ENCODE measurements at regions not wholly inside any gene's neighbourhood (a gene's known extent, or its start where the extent isn't known, plus 50 kb on each side); places are given as distances from the start of the nearest gene placed in this dataset.
A peak's percentile ranks its signal among the peaks of the same experiment; 100 is the strongest.

DNA sequence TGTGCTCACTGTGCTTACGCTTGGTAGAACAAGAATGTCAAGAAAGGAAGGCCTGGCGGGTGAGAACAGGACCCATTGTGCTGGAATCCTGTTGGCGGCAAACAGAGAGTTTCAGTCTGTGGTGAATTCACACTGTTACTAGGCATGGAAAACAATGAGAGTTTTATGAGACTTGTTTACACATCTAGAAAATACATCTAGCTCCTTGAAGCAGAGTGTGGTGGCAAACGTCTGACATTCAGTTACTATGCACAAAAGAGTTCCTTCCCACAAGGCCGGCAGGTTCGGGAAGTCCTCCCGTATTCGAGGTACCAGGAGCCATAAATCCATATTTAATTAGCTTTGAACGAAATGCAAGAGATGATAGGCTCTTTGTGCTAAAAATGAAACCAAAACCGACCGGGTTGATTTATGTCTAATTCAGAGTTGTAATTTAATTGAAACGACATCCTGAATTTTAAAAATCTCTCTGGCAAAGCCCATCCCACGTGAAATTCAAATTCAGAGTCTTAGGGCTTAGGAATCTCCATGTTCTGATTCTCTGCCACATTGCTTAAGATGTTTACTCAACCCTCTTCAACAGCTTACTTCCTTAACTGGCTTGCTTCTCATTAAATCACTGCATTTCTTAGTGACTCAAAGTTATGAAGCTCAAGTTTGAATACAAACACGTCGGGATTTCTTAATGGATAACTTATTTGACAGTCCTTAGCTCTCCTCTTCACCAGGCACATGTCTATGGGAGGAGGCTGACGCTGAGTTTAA, 299.9 kb upstream of the PITRM1 start:
- no peaks in the 10 kb centered on the region for H3K27me3 ChIP-seq
- peak overlapping the region; percentile 79 to 89 (median 86) for H3K27ac ChIP-seq
- H3K4me1 ChIP-seq, result peaks cover 16 to 46% (median 34%) of the 10 kb centered on the region in 4 donors
- TF ChIP-seq POLR2A (IDR thresholded peaks at IDR 0.05) (no peak), POLR2AphosphoS5 (IDR thresholded peaks at IDR 0.05) (peak; percentile 36 to 87 (median 61)), EP300 (IDR thresholded peaks at IDR 0.05; ENCODE audit: low read depth) (peak; percentile 51)
- TF ChIP-seq, protein P1, sequence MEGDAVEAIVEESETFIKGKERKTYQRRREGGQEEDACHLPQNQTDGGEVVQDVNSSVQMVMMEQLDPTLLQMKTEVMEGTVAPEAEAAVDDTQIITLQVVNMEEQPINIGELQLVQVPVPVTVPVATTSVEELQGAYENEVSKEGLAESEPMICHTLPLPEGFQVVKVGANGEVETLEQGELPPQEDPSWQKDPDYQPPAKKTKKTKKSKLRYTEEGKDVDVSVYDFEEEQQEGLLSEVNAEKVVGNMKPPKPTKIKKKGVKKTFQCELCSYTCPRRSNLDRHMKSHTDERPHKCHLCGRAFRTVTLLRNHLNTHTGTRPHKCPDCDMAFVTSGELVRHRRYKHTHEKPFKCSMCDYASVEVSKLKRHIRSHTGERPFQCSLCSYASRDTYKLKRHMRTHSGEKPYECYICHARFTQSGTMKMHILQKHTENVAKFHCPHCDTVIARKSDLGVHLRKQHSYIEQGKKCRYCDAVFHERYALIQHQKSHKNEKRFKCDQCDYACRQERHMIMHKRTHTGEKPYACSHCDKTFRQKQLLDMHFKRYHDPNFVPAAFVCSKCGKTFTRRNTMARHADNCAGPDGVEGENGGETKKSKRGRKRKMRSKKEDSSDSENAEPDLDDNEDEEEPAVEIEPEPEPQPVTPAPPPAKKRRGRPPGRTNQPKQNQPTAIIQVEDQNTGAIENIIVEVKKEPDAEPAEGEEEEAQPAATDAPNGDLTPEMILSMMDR (IDR thresholded peaks at IDR 0.05), result no peak
- 13% methylated on average over 10 to 16 of the region's 16 CpGs for WGBS, 2 donors (ENCODE audit: low coverage in 1 of 2)
- in situ Hi-C loops (cut with MboI; ENCODE audit: low pct_ligation_motif_present in 1 of 4, low pct_unique_long_range_greater_than_20kb in 1 of 4, low sequenced_read_pairs in 3 of 4) (loop anchor here in 1 of 4 donors (25.0 kb wide), 2 partner anchors 290 to 590 kb away; no protein-coding TSS in a partner anchor), intact Hi-C loops (cut with DNase I; ENCODE audit: low total_unique reads) (no loop called here)
- no peaks in the 10 kb centered on the region for H3K36me3 ChIP-seq
- DNase-seq, result peak; percentile 33
- H3K9me3 ChIP-seq, result no peaks in the 10 kb centered on the region
- H3K4me3 ChIP-seq, result peak overlapping the region in 3 of 4 donors; percentile 9 to 43 (median 15)

DNA sequence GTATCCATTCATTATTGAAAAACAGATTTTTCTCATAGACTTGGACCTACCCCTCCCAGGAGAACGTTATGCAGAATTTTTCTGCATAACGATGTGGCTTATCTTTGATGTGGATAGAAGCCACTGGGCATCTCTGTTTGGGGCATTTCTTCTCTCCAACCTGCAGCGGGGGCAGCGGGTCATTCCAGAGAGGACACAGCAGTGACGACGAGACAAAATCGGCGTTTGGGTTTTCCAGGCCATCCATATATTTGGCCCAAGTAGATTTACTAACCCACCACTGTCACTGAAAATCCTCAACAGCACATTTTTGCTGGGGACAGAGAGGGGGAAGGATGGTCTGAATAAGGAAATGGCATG, 299.3 kb upstream of the PITRM1 start:
- Histone ChIP-seq H3K4me1 (peaks cover 16 to 52% (median 39%) of the 10 kb centered on the region in 4 donors), H3K27me3 (no peaks in the 10 kb centered on the region), H3K4me3 (peak overlapping the region in 2 of 4 donors; percentile 15 to 43), H3K9me3 (no peaks in the 10 kb centered on the region), H3K36me3 (no peaks in the 10 kb centered on the region), H3K27ac (peak overlapping the region; percentile 79 to 89 (median 86))
- 40 to 89% methylated on average over 1 to 8 of the region's 8 CpGs for WGBS, 2 donors (ENCODE audit: low coverage in 1 of 2)
- in situ Hi-C loops (cut with MboI; ENCODE audit: low pct_ligation_motif_present in 1 of 4, low pct_unique_long_range_greater_than_20kb in 1 of 4, low sequenced_read_pairs in 3 of 4) (loop anchor here in 1 of 4 donors (25.0 kb wide), 2 partner anchors 290 to 590 kb away; no protein-coding TSS in a partner anchor), intact Hi-C loops (cut with DNase I; ENCODE audit: low total_unique reads) (no loop called here)
- TF ChIP-seq EP300 (IDR thresholded peaks at IDR 0.05; ENCODE audit: low read depth) (no peak), POLR2AphosphoS5 (IDR thresholded peaks at IDR 0.05) (no peak), POLR2A (IDR thresholded peaks at IDR 0.05) (no peak)
- TF ChIP-seq, protein P1 (IDR thresholded peaks at IDR 0.05), result no peak
- no peak for DNase-seq

DNA sequence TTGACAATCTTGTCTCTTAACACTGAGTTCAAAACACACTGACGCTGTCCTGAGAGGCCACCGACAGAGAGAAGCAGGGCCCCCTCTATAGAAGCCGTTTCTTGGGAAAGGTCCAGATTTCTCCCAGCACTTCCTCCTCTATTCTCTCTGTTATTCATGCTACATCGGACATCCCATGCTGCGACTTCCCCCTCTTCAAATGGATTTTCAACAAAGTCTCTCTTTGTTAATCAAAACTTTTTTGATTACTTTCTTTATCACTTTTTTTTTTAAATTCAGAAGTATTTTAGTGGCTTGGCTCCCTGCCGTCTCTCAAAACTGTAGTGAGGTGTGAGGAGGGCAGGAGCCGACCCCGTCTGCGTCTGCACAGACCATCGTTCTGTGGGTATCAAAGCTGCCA, 298.9 kb upstream of the PITRM1 start:
- in situ Hi-C loops (cut with MboI; ENCODE audit: low pct_ligation_motif_present in 1 of 4, low pct_unique_long_range_greater_than_20kb in 1 of 4, low sequenced_read_pairs in 3 of 4), result loop anchor here in 1 of 4 donors (25.0 kb wide), 2 partner anchors 291 to 591 kb away; no protein-coding TSS in a partner anchor

DNA sequence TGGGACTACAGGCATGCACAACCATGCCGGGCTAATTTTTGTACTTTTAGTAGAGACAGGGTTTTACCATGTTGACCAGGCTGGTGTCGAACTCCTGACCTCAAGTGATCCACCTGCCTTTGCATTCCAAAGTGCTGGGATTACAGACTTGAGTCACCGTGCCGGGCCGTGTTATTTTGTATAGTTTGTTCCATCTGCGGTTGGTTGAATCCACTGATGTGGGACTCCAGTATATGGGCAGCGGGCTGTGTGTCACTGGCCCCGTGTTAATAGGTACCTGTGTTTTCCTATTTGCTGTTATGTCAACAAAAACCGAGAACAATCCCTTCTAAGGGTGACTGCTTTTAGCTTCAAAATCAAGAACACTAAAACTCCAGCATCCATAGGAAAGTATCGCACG, 297.6 kb upstream of the PITRM1 start:
- peak overlapping the region in 3 of 4 donors; percentile 27 to 89 (median 83) for H3K27ac ChIP-seq
- 90 to 93% methylated on average over 2 to 11 of the region's 11 CpGs for whole genome bisulfite sequencing, 2 donors (ENCODE audit: low coverage in 1 of 2)
- no peak for DNase-seq
- H3K27me3 ChIP-seq, result no peaks in the 10 kb centered on the region
- intact Hi-C loops (cut with DNase I; ENCODE audit: low total_unique reads), result no loop called here
- H3K4me3 ChIP-seq, result no peak overlapping the region
- no peaks in the 10 kb centered on the region for H3K36me3 ChIP-seq
- TF ChIP-seq EP300 (IDR thresholded peaks at IDR 0.05; ENCODE audit: low read depth), result no peak
- TF ChIP-seq POLR2AphosphoS5 (IDR thresholded peaks at IDR 0.05), result no peak
- TF ChIP-seq POLR2A (IDR thresholded peaks at IDR 0.05), result no peak
- TF ChIP-seq, protein P1 (IDR thresholded peaks at IDR 0.05), result no peak
- peaks cover 19 to 68% (median 48%) of the 10 kb centered on the region in 4 donors for H3K4me1 ChIP-seq
- in situ Hi-C loops (cut with MboI; ENCODE audit: low pct_ligation_motif_present in 1 of 4, low pct_unique_long_range_greater_than_20kb in 1 of 4, low sequenced_read_pairs in 3 of 4), result loop anchor here in 1 of 4 donors (25.0 kb wide), 2 partner anchors 292 to 592 kb away; no protein-coding TSS in a partner anchor
- H3K9me3 ChIP-seq, result no peaks in the 10 kb centered on the region

More for the DNA sequence above, 298.9 kb upstream of the PITRM1 start:
- H3K36me3 ChIP-seq, result no peaks in the 10 kb centered on the region
- intact Hi-C loops (cut with DNase I; ENCODE audit: low total_unique reads), result no loop called here
- WGBS, 2 donors (ENCODE audit: low coverage in 1 of 2), result 80 to 85% methylated on average over 10 of the region's 10 CpGs
- peak overlapping the region; percentile 79 to 89 (median 86) for H3K27ac ChIP-seq
- H3K9me3 ChIP-seq, result no peaks in the 10 kb centered on the region
- DNase-seq, result no peak
- TF ChIP-seq EP300 (IDR thresholded peaks at IDR 0.05; ENCODE audit: low read depth) (no peak), POLR2AphosphoS5 (IDR thresholded peaks at IDR 0.05) (no peak), POLR2A (IDR thresholded peaks at IDR 0.05) (no peak)
- TF ChIP-seq, protein P1 (IDR thresholded peaks at IDR 0.05), result no peak
- H3K4me1 ChIP-seq, result peaks cover 19 to 56% (median 41%) of the 10 kb centered on the region in 4 donors
- no peaks in the 10 kb centered on the region for H3K27me3 ChIP-seq
- H3K4me3 ChIP-seq, result no peak overlapping the region

All from transverse colon (tissue), 4 donors.